ENCODE measurements at regions not wholly inside any gene's neighbourhood (a gene's known extent, or its start where the extent isn't known, plus 50 kb on each side); places are given as distances from the start of the nearest gene placed in this dataset.

GRCh38 chr1:80722611-80723010 is 1078.1 kb upstream of the ADGRL2 start:
- TF ChIP-seq, protein P1, sequence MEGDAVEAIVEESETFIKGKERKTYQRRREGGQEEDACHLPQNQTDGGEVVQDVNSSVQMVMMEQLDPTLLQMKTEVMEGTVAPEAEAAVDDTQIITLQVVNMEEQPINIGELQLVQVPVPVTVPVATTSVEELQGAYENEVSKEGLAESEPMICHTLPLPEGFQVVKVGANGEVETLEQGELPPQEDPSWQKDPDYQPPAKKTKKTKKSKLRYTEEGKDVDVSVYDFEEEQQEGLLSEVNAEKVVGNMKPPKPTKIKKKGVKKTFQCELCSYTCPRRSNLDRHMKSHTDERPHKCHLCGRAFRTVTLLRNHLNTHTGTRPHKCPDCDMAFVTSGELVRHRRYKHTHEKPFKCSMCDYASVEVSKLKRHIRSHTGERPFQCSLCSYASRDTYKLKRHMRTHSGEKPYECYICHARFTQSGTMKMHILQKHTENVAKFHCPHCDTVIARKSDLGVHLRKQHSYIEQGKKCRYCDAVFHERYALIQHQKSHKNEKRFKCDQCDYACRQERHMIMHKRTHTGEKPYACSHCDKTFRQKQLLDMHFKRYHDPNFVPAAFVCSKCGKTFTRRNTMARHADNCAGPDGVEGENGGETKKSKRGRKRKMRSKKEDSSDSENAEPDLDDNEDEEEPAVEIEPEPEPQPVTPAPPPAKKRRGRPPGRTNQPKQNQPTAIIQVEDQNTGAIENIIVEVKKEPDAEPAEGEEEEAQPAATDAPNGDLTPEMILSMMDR (conservative IDR thresholded peaks at IDR 0.05; ENCODE audit: low read depth, low read length), result no peak
- TF ChIP-seq EZH2 (IDR thresholded peaks at IDR 0.05; ENCODE audit: borderline replicate concordance, low read depth, low read length, poor library complexity, severe bottlenecking), result no peak

All from A673 (cell line).